H9 (cell line): ENCODE measurements at regions not wholly inside any gene's neighbourhood (a gene's known extent, or its start where the extent isn't known, plus 50 kb on each side); places are given as distances from the start of the nearest gene placed in this dataset.

Experiments
- DNase-seq: peaks from one replicate; pipeline ENCODE4 v3.0.0-alpha.2; 2017
- H2AFZ ChIP-seq: one replicate; pipeline ENCODE4 v1.6.1; 2013; ENCODE audit warnings: mild to moderate bottlenecking, low read length, control low read depth, moderate library complexity
- H2AK5ac ChIP-seq: 2 replicates; pipeline ENCODE4 v1.6.1; 2013; ENCODE audit warnings: low read length, control low read depth, mixed read lengths; ENCODE audit not compliant: insufficient read length
- H2BK120ac ChIP-seq: one replicate; pipeline ENCODE4 v1.6.1; 2013; ENCODE audit warnings: low read depth, mild to moderate bottlenecking, low read length, control low read depth, inconsistent platforms; ENCODE audit not compliant: poor library complexity, severe bottlenecking
- H2BK12ac ChIP-seq: 2 replicates; pipeline ENCODE4 v1.6.1; 2013; ENCODE audit warnings: low read length, control low read depth, mixed read lengths, low read depth; ENCODE audit not compliant: insufficient read length
- H2BK15ac ChIP-seq: 2 replicates; pipeline ENCODE4 v1.6.1; 2013; ENCODE audit warnings: low read depth, low read length, control low read depth
- H2BK20ac ChIP-seq: one replicate; pipeline ENCODE4 v1.6.1; 2013; ENCODE audit warnings: low read depth, mild to moderate bottlenecking, low read length, control low read depth, inconsistent platforms; ENCODE audit not compliant: poor library complexity, severe bottlenecking
- H2BK5ac ChIP-seq: 2 replicates; pipeline ENCODE4 v1.6.1; 2013; ENCODE audit warnings: low read length, control low read depth, mixed read lengths; ENCODE audit not compliant: insufficient read length
- H3K14ac ChIP-seq: 2 replicates; pipeline ENCODE4 v1.6.1; 2013; ENCODE audit warnings: low read length, control low read depth; ENCODE audit not compliant: insufficient read depth
- H3K18ac ChIP-seq: 2 replicates; pipeline ENCODE4 v1.6.1; 2013; ENCODE audit warnings: low read depth, mild to moderate bottlenecking, mixed read lengths, low read length, control low read depth; ENCODE audit not compliant: insufficient read length
- H3K23ac ChIP-seq: 2 replicates; pipeline ENCODE4 v1.6.1; 2013; ENCODE audit warnings: low read length, control low read depth, mixed read lengths, low read depth; ENCODE audit not compliant: insufficient read length
- H3K23me2 ChIP-seq: 2 replicates; pipeline ENCODE4 v1.6.1; 2013; ENCODE audit warnings: low read depth, mild to moderate bottlenecking, mixed read lengths, low read length, control low read depth; ENCODE audit not compliant: insufficient read length, poor library complexity, severe bottlenecking
- H3K27ac ChIP-seq: 2 replicates; pipeline ENCODE4 v1.5.1; 2013; ENCODE audit warnings: low read length, control low read depth, mixed read lengths, low read depth; ENCODE audit not compliant: insufficient read length
- H3K27me3 ChIP-seq: 2 replicates; pipeline ENCODE4 v1.6.1; 2013; ENCODE audit warnings: low read length, control low read depth, inconsistent platforms; ENCODE audit not compliant: insufficient read depth
- H3K4ac ChIP-seq: 2 replicates; pipeline ENCODE4 v1.6.1; 2013; ENCODE audit warnings: low read depth, mild to moderate bottlenecking, control low read depth, inconsistent platforms, low read length, moderate library complexity
- H3K4me1 ChIP-seq: 2 replicates; pipeline ENCODE4 v1.6.1; 2013; ENCODE audit warnings: low read length, control low read depth, inconsistent platforms; ENCODE audit not compliant: insufficient read depth
- H3K4me2 ChIP-seq: 2 replicates; pipeline ENCODE4 v1.6.1; 2013; ENCODE audit warnings: low read length, control low read depth, mixed read lengths; ENCODE audit not compliant: insufficient read length, insufficient read depth
- H3K56ac ChIP-seq: 2 replicates; pipeline ENCODE4 v1.6.1; 2013; ENCODE audit warnings: low read depth, mild to moderate bottlenecking, mixed read lengths, low read length, control low read depth; ENCODE audit not compliant: insufficient read length
- H3K79me1 ChIP-seq: 2 replicates; pipeline ENCODE4 v1.6.1; 2013; ENCODE audit warnings: low read depth, mild to moderate bottlenecking, moderate library complexity, low read length, control low read depth, inconsistent platforms; ENCODE audit not compliant: insufficient read depth, poor library complexity, severe bottlenecking
- H3K79me2 ChIP-seq: 2 replicates; pipeline ENCODE4 v1.6.1; 2013; ENCODE audit warnings: low read length, control low read depth, inconsistent platforms; ENCODE audit not compliant: insufficient read depth
- H3K9ac ChIP-seq: 2 replicates; pipeline ENCODE4 v1.6.1; 2013; ENCODE audit warnings: low read length, control low read depth, mixed read lengths; ENCODE audit not compliant: insufficient read length; ENCODE audit errors: extremely low read depth
- H3K9me3 ChIP-seq: one replicate; pipeline ENCODE4 v1.6.1; 2013; ENCODE audit warnings: low read depth, low read length, inconsistent platforms; ENCODE audit not compliant: control insufficient read depth
- H3T11ph ChIP-seq: one replicate; pipeline ENCODE4 v1.6.1; 2013; ENCODE audit warnings: mild to moderate bottlenecking, low read length, control low read depth, inconsistent platforms
- H4K20me1 ChIP-seq: one replicate; pipeline ENCODE4 v1.6.1; 2013; ENCODE audit not compliant: control insufficient read depth, insufficient read length, insufficient read depth
- H4K5ac ChIP-seq: 2 replicates; pipeline ENCODE4 v1.6.1; 2013; ENCODE audit warnings: low read depth, mild to moderate bottlenecking, mixed read lengths, low read length, control low read depth; ENCODE audit not compliant: insufficient read length
- H4K8ac ChIP-seq: replicated peaks from 2 replicates; pipeline ENCODE4 v1.6.1; 2013; ENCODE audit warnings: low read length, control low read depth, mixed read lengths, low read depth; ENCODE audit not compliant: insufficient read length
- H4K91ac ChIP-seq: 2 replicates; pipeline ENCODE4 v1.6.1; 2013; ENCODE audit warnings: low read depth, mild to moderate bottlenecking, moderate library complexity, mixed read lengths, low read length, control low read depth; ENCODE audit not compliant: insufficient read length
- H3K27ac Mint-ChIP-seq, 3 experiments: 2 replicates in 2 of 3; 3 replicates in 1 of 3; pipeline ENCODE4 v1.8.0; 2020 to 2021; ENCODE audit warnings: mixed read lengths in 3 of 3, mild to moderate bottlenecking in 1 of 3, moderate library complexity in 1 of 3
- H3K27me3 Mint-ChIP-seq: 2 replicates; pipeline ENCODE4 v1.8.0; 2021; ENCODE audit warnings: low read depth, mild to moderate bottlenecking, moderate library complexity, mixed read lengths
- H3K36me3 Mint-ChIP-seq, 3 experiments: 2 replicates in 2 of 3; 3 replicates in 1 of 3; pipeline ENCODE4 v1.8.0; 2020 to 2021; ENCODE audit warnings: low read depth in 3 of 3, mixed read lengths in 3 of 3; ENCODE audit not compliant: insufficient read depth in 1 of 3
- H3K4me1 Mint-ChIP-seq, 2 experiments: 2 replicates each; pipeline ENCODE4 v1.8.0; 2020; ENCODE audit warnings: mixed read lengths in 2 of 2
- H3K4me3 Mint-ChIP-seq, 2 experiments: 2 replicates in 1 of 2; 3 replicates in 1 of 2; pipeline ENCODE4 v1.8.0; 2020 to 2021; ENCODE audit warnings: mild to moderate bottlenecking in 2 of 2, mixed read lengths in 2 of 2, moderate library complexity in 1 of 2
- H3K9me3 Mint-ChIP-seq, 2 experiments: 2 replicates in 1 of 2; 3 replicates in 1 of 2; pipeline ENCODE4 v1.8.0; 2020; ENCODE audit warnings: mild to moderate bottlenecking in 2 of 2, mixed read lengths in 2 of 2, moderate library complexity in 1 of 2
- CTCF ChIP-seq: fragments of 200-600 bp; sonication (generic); conservative IDR thresholded peaks from 3 replicates; pipeline ENCODE4 v1.8.0; 2021; ENCODE audit warnings: antibody characterized with exemption, mild to moderate bottlenecking
- WGBS: extraction: QIAGEN DNeasy Blood & Tissue Kit; methylation state at CpG from one replicate; pipeline ENCODE4 v1.1.7; 2013; ENCODE audit warnings: missing lambda C conversion rate, low lambda C conversion rate, mixed read lengths; ENCODE audit not compliant: insufficient read length; ENCODE audit errors: extremely low coverage; 5-methylcytosine and 5-hydroxymethylcytosine counted together

GRCh38 chr7:35499226-35499625 lies 195.7 kb downstream of the HERPUD2 start:
- H3K23me2 ChIP-seq: no peaks in the 10 kb centered on the region
- no peak overlapping the region for H3K27ac ChIP-seq
- no peak overlapping the region for H4K5ac ChIP-seq
- H2AFZ ChIP-seq: no peak overlapping the region
- peaks cover 7 to 11% of the 10 kb centered on the region in 2 experiments for H3K4me1 Mint-ChIP-seq
- no peak overlapping the region for H3K18ac ChIP-seq
- H4K91ac ChIP-seq: no peak overlapping the region
- DNase-seq: no peak
- no peak overlapping the region for H3K23ac ChIP-seq
- H3K79me1 ChIP-seq: no peaks in the 10 kb centered on the region
- H3K56ac ChIP-seq: no peak overlapping the region
- H2BK12ac ChIP-seq: no peak overlapping the region
- no peaks in the 10 kb centered on the region; a peak in 1 of 5 replicates for H3K9me3 Mint-ChIP-seq
- no peaks in the 10 kb centered on the region; the same call in 1 of the 2 replicates for H3K4me1 ChIP-seq
- H2BK5ac ChIP-seq: no peak overlapping the region
- TF ChIP-seq CTCF: no peak
- no CpG with 5 or more reads among the region's 5 CpGs for WGBS
- no peak overlapping the region for H2BK15ac ChIP-seq
- H3K4me2 ChIP-seq: no peak overlapping the region
- H3K4me3 Mint-ChIP-seq: no peak overlapping the region
- H4K20me1 ChIP-seq: no peaks in the 10 kb centered on the region
- H3K9me3 ChIP-seq: no peaks in the 10 kb centered on the region
- no peaks in the 10 kb centered on the region for H3K27me3 ChIP-seq
- no peak overlapping the region for H4K8ac ChIP-seq
- no peaks in the 10 kb centered on the region for H3K36me3 Mint-ChIP-seq
- no peak overlapping the region for H3K9ac ChIP-seq
- no peaks in the 10 kb centered on the region for H3K79me2 ChIP-seq
- H2BK20ac ChIP-seq: no peak overlapping the region
- H3T11ph ChIP-seq: no peak overlapping the region
- H3K4ac ChIP-seq: no peak overlapping the region
- H3K27ac Mint-ChIP-seq: no peak overlapping the region
- no peak overlapping the region for H2BK120ac ChIP-seq
- no peak overlapping the region for H3K14ac ChIP-seq
- H2AK5ac ChIP-seq: no peak overlapping the region
- H3K27me3 Mint-ChIP-seq: peaks cover 2% of the 10 kb centered on the region; the same call in 1 of the 2 replicates
